ENCODE measurements at regions not wholly inside any gene's neighbourhood (a gene's known extent, or its start where the extent isn't known, plus 50 kb on each side); places are given as distances from the start of the nearest gene placed in this dataset.
A peak's percentile ranks its signal among the peaks of the same experiment; 100 is the strongest.

DNA sequence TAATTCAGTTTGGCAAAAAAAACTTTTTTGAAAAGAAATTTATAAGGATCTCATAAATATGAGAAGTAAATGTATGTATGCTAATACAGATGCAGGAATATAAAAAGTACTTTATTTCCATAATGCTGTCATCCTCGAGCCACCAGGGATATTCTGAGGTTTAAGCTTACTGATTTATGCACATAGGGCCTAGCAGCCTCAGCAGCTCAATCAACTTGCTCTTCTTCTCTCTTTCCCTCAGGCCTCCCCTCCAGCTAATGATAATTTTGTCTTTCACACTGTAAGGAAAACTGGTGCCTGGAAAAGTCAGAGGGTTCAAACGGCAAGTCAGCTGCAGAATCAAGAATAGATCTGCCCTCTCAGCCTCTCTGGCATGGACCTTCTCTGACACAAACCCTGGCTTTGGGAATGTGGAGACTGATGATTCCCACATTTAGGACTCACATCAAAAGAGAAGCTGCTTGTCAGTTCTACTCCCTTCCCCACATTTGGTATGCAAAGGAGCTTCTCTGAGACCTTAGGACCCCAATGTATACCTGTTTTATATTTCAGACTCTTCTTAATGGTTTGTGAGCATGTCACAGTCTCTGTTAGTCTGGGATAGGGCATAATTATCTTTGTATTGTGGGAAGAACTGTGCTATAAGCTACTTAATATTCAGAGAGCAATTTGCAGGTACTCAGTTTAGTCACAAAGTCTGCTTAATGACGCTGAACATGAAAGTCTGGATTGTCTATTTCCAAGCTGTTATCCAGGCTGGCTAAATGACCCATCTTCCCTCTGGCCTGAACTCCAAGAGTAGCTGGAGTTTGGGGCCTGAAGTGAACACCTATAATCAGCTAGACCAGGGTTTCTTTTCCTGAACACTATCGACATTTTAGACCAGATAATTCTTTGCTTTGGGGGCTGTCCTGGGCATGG lies 52.1 kb upstream of the DIPK1A start:
- DNase-seq (ENCODE audit: low spot score) = no peak

DNA sequence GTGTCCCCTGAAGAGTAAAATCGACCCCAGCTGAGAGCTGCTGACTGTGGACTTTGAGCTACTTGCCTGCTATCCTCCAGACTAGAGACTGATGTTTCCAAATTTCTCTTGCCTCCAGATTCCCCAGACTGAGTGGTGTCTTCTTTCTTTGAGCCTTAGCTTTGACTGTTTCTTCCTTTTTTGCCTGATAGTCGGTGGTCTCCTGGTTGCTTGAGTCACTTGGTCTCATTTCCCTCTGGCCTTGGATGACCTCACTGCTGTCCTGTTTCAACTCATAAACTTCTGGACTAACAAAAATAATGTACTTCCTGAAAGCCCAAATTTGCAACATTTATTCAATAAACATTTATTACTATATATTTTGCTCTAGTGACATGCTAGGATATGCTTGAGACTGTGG lies 52.9 kb upstream of the DIPK1A start:
- DNase-seq (ENCODE audit: low spot score) = no peak

- no peak for DNase-seq (ENCODE audit: low spot score)
Measured at GRCh38 chr1:93015590-93015989, 54.3 kb upstream of the DIPK1A start.

DNA sequence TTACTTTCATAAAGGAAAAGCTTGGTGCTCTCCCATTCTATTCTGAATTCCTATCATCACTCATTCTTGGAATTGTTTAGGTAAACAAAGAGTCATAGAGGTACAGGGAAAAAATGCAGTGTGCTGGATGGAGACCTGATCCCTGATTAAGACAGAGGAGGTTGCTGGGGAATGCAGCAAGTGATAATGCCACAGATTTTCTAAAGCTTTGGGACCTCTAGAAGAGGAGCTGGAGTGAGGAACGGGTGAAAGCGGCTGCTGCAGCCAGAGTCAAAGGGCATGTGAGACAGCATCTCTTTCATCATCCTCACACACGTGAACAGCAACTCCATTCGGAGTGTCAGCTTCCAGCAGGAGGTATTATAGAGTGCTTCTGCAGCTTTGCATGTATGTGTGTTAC lies 54.9 kb upstream of the DIPK1A start:
- peak; percentile 38 for DNase-seq (ENCODE audit: low spot score)

- peak; percentile 36 for DNase-seq (ENCODE audit: low spot score)
Measured at GRCh38 chr1:93021539-93022134, 57.4 kb upstream of the MTF2 start.

GRCh38 chr1:93022580-93022979 lies 56.5 kb upstream of the MTF2 start:
- no peak for DNase-seq (ENCODE audit: low spot score)

- no peak for DNase-seq (ENCODE audit: low spot score)
Measured at GRCh38 chr1:93023281-93023680, 55.8 kb upstream of the MTF2 start.

DNA sequence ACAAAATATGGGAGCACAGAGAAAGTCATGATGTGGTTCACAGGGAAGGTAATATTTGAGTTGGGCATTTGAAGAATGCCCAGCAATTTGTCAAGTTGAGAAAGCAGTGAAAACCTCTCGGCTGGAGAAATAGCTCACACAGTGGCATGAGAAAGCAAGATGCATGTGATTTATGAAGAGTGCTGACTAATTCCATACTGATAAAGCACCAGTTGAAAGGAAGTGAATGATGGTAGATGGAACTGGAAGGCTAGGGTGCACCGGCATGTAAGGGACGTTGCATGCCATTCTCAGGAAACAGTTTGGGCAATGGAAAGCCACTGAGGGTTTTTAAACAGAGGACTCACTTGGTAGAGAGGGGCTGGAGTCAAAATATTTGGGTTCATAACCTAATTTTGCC lies 53.5 kb upstream of the MTF2 start:
- no peak for DNase-seq (ENCODE audit: low spot score)

GRCh38 chr1:93028542-93028941 lies 50.5 kb upstream of the MTF2 start:
- DNase-seq (ENCODE audit: low spot score) = no peak
